Kidney (tissue), 13 donors: ENCODE measurements at regions not wholly inside any gene's neighbourhood (a gene's known extent, or its start where the extent isn't known, plus 50 kb on each side); places are given as distances from the start of the nearest gene placed in this dataset.

Experiments
- DNase-seq, 5 donors: peaks; one replicate each; pipeline ENCODE4 v3.0.0-alpha.2; 2013 to 2020
- FAIRE-seq: peaks from 2 replicates; lab custom pipeline; 2012; peaks lifted over from hg19 to GRCh38; lab: Jason Lieb, UNC
- H3K27ac ChIP-seq, 2 donors: one replicate each; pipeline ENCODE4 v1.7.0; 2013; ENCODE audit warnings: low read depth in 2 of 2, low read length in 2 of 2, inconsistent platforms in 1 of 2
- H3K27me3 ChIP-seq: one replicate; pipeline ENCODE4 v1.7.1; 2013; ENCODE audit warnings: low read length, inconsistent platforms; ENCODE audit not compliant: control insufficient read depth, insufficient read depth
- H3K36me3 ChIP-seq, 3 donors: one replicate each; pipeline versions ENCODE4 v1.7.0 to v1.7.1; 2013; ENCODE audit warnings: low read length in 3 of 3, control low read depth in 1 of 3, inconsistent platforms in 1 of 3; ENCODE audit not compliant: insufficient read depth in 3 of 3, control insufficient read depth in 2 of 3
- H3K4me1 ChIP-seq, 3 donors: one replicate each; pipeline versions ENCODE4 v1.7.0 to v1.7.1; 2013; ENCODE audit warnings: low read length in 3 of 3, inconsistent platforms in 1 of 3, low read depth in 1 of 3; ENCODE audit not compliant: control insufficient read depth in 2 of 3, insufficient read depth in 2 of 3
- H3K4me3 ChIP-seq, 3 donors: one replicate each; pipeline versions ENCODE4 v1.7.0 to v1.8.1; 2013; ENCODE audit warnings: low read length in 3 of 3, control low read depth in 1 of 3, inconsistent platforms in 1 of 3
- H3K9ac ChIP-seq, 3 donors: one replicate each; pipeline versions ENCODE4 v1.7.0 to v1.7.1; 2013; ENCODE audit warnings: low read length in 3 of 3, control low read depth in 1 of 3, inconsistent platforms in 1 of 3
- H3K9me3 ChIP-seq, 3 donors: one replicate each; pipeline versions ENCODE4 v1.7.0 to v1.7.1; 2013; ENCODE audit warnings: low read length in 3 of 3, control low read depth in 1 of 3, inconsistent platforms in 1 of 3; ENCODE audit not compliant: control insufficient read depth in 2 of 3, insufficient read depth in 1 of 3
- CTCF ChIP-seq: IDR thresholded peaks from 3 replicates; pipeline ENCODE4 v1.5.1; 2012; ENCODE audit warnings: mild to moderate bottlenecking, moderate library complexity, borderline replicate concordance; ENCODE audit not compliant: insufficient read depth; ENCODE audit errors: extremely low read depth
- intact Hi-C: fragments of 100-400 bp; cut with DNase I; formaldehyde crosslinking; loops from one replicate; pipeline ENCODE4 v1.11.1; 2022
- donor health status: control.
- donor health status: control.
- donor health status: control.
- donor health status: control.
- donor health status: control.
- donor health status: DM: yes; HTN: yes; CAD: no.
- donor health status: Normal renal cell carcinoma (clear cell type).

- FAIRE-seq: no peak
- DNase-seq: no peak
Observed at GRCh38 chr7:125878235-125878956, 948.8 kb upstream of the POT1 start.

DNA sequence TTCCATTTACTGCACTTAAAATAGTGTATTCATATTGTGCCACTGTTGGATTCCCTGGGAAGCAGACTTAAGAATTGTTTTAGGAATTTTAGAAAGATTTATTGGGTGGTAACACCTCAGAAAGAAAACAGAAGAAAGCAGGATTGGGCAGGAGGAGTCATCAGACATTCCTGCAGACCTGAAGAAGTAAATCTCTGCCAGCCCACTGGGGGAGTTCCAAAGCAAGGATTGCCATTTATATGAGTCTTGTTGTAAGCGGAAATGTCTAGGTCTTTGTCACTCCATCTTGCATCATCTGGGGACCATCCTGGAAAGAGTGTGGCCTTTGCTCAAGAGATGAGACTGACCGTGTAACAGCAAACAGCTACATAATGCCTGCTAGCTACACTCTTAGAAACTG is 947.6 kb upstream of the POT1 start:
- Histone ChIP-seq H3K9me3 (no peaks in the 10 kb centered on the region), H3K36me3 (no peaks in the 10 kb centered on the region), H3K27me3 (no peaks in the 10 kb centered on the region), H3K27ac (no peak overlapping the region), H3K9ac (no peak overlapping the region), H3K4me1 (no peaks in the 10 kb centered on the region), H3K4me3 (no peak overlapping the region)
- FAIRE-seq (no peak), DNase-seq (no peak)
- intact Hi-C loops: no loop called here
- TF ChIP-seq CTCF: no peak

More at GRCh38 chr7:125878235-125878956, 948.8 kb upstream of the POT1 start:
- intact Hi-C loops: no loop called here
- no peaks in the 10 kb centered on the region for H3K4me1 ChIP-seq
- no peak overlapping the region for H3K27ac ChIP-seq
- no peak for TF ChIP-seq CTCF
- no peaks in the 10 kb centered on the region for H3K36me3 ChIP-seq
- H3K9me3 ChIP-seq: no peaks in the 10 kb centered on the region
- H3K27me3 ChIP-seq: no peaks in the 10 kb centered on the region
- no peak overlapping the region for H3K9ac ChIP-seq
- no peak overlapping the region for H3K4me3 ChIP-seq

- Histone ChIP-seq H3K27me3 (no peaks in the 10 kb centered on the region), H3K27ac (no peak overlapping the region), H3K9ac (no peak overlapping the region), H3K9me3 (no peaks in the 10 kb centered on the region), H3K4me1 (no peaks in the 10 kb centered on the region), H3K4me3 (no peak overlapping the region), H3K36me3 (no peaks in the 10 kb centered on the region)
- no peak for TF ChIP-seq CTCF
- FAIRE-seq: no peak
- intact Hi-C loops: no loop called here
- no peak for DNase-seq
Observed at GRCh38 chr7:125876431-125876830, 946.8 kb upstream of the POT1 start.

DNA sequence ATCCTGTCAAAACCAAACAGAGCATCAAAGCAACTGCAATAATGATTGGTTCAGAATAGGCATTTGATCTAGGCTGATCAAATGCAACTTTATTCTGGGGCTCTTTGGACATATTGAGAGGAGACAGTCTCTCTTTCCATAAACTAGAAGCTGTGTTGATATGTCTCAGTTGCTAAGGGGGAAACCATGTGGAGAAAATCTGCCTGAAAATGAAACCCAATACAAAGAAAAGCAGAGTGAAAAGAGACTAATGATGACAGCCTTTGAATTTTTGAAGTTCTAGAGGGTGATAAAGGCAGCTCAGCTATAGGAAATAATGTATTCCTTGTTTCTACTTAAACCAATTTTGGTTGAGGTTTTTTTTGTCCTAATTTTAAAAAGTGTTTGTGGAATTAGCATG is 941.8 kb upstream of the POT1 start:
- Histone ChIP-seq H3K4me1 (no peaks in the 10 kb centered on the region), H3K27ac (no peak overlapping the region), H3K36me3 (no peaks in the 10 kb centered on the region), H3K27me3 (no peaks in the 10 kb centered on the region), H3K9me3 (no peaks in the 10 kb centered on the region), H3K9ac (no peak overlapping the region), H3K4me3 (no peak overlapping the region)
- no peak for TF ChIP-seq CTCF
- intact Hi-C loops: no loop called here
- DNase-seq: no peak
- FAIRE-seq: no peak
